HCT116 (cell line): ENCODE measurements at regions not wholly inside any gene's neighbourhood (a gene's known extent, or its start where the extent isn't known, plus 50 kb on each side); places are given as distances from the start of the nearest gene placed in this dataset.

Experiments
- ATAC-seq: fragments of 200-7000 bp; cut with Tn5 transposase; 2 replicates; pipeline ENCODE4 v1.9.1; 2020; ENCODE audit warnings: mild to moderate bottlenecking, moderate library complexity
- BruUV-seq: library from RNA; stranded (reverse); fragments of 400-500 nt; replicated peaks from 2 replicates; lab custom pipeline; 2021; lab: Mats Ljungman, UMichigan
- CTCF ChIA-PET: fragments of 300-600 bp; sonication (Branson Sonifier 250); formaldehyde crosslinking; loops from one replicate; lab custom pipeline; 2021; ENCODE audit warnings: antibody characterized with exemption; lab: Charles Lee
- POLR2A ChIA-PET: fragments of 300-600, 350-600 bp; sonication (Branson Sonifier 250); formaldehyde crosslinking; loops from one replicate; lab custom pipeline; 2021; ENCODE audit warnings: antibody characterized with exemption; lab: Charles Lee
- RAD21 ChIA-PET, 2 experiments: fragments of 300-600 bp; sonication (Branson Sonifier 250); formaldehyde crosslinking; loops; one replicate each; lab custom pipeline; 2023; ENCODE audit warnings: low total read pairs in 2 of 2; ENCODE audit not compliant: uncharacterized antibody in 2 of 2, unreplicated experiment in 2 of 2, low non-redundant PET in 1 of 2; lab: Charles Lee
- DNase-seq: peaks from one replicate; pipeline ENCODE4 v3.0.0-alpha.2; 2010; ENCODE audit warnings: low read depth, low spot score
- H2AFZ ChIP-seq: fragments of 200-600 bp; shearing (Covaris generic), sonication (generic); 2 replicates; pipeline ENCODE4 v1.6.1; 2017; ENCODE audit warnings: low read depth, mixed run types, mixed read lengths, antibody characterized with exemption, low read length; ENCODE audit not compliant: poor library complexity, severe bottlenecking
- H3K27ac ChIP-seq: 2 replicates; pipeline ENCODE4 v1.5.1; 2012; ENCODE audit warnings: low read depth, low read length
- H3K27me3 ChIP-seq: fragments of 200-600 bp; sonication (generic); 2 replicates; pipeline ENCODE4 v1.6.1; 2016; ENCODE audit warnings: mixed run types, low read length, mixed read lengths; ENCODE audit not compliant: insufficient read depth
- H3K36me3 ChIP-seq, 2 experiments: fragments of 200-500 bp in 1 of 2; fragments of 200-600 bp in 1 of 2; sonication (Bioruptor generic) in 1 of 2; sonication (generic) in 1 of 2; 2 replicates each; pipeline versions ENCODE4 v1.5.1 to v1.6.1; 2014 to 2016; ENCODE audit warnings: low read length in 2 of 2, inconsistent platforms in 1 of 2, mixed read lengths in 1 of 2, mixed run types in 1 of 2; ENCODE audit not compliant: insufficient read depth in 2 of 2, control insufficient read depth in 1 of 2
- H3K4me1 ChIP-seq, 2 experiments: fragments of 200-600 bp in 1 of 2; sonication (generic) in 1 of 2; 2 replicates each; pipeline versions ENCODE4 v1.5.1 to v1.6.1; 2012 to 2017; ENCODE audit warnings: low read length in 2 of 2, inconsistent platforms in 1 of 2, mild to moderate bottlenecking in 1 of 2, mixed read lengths in 1 of 2, mixed run types in 1 of 2, moderate library complexity in 1 of 2; ENCODE audit not compliant: insufficient read depth in 2 of 2, control insufficient read depth in 1 of 2
- H3K4me2 ChIP-seq: fragments of 200-600 bp; sonication (generic); 2 replicates; pipeline ENCODE4 v1.6.1; 2017; ENCODE audit warnings: mixed run types, low read length, mixed read lengths
- H3K4me3 ChIP-seq, 2 experiments: fragments of 200-600 bp in 1 of 2; sonication (generic) in 1 of 2; replicated peaks in 1 of 2; 2 replicates each; pipeline ENCODE4 v1.5.1; 2011 to 2016; ENCODE audit warnings: low read length in 2 of 2, control low read depth in 1 of 2, low read depth in 1 of 2, mild to moderate bottlenecking in 1 of 2, mixed read lengths in 1 of 2, mixed run types in 1 of 2
- H3K79me2 ChIP-seq: fragments of 200-600 bp; sonication (generic); 2 replicates; pipeline ENCODE4 v1.6.1; 2017; ENCODE audit warnings: mild to moderate bottlenecking, mixed run types, low read length, moderate library complexity, mixed read lengths; ENCODE audit not compliant: insufficient read depth
- H3K9ac ChIP-seq: fragments of 200-600 bp; sonication (generic); 2 replicates; pipeline ENCODE4 v1.6.1; 2016; ENCODE audit warnings: low read length, mixed read lengths
- H3K9me2 ChIP-seq: fragments of 200-600 bp; sonication (generic), shearing (Covaris generic); 2 replicates; pipeline ENCODE4 v1.6.1; 2017; ENCODE audit warnings: mixed run types, mild to moderate bottlenecking, moderate library complexity; ENCODE audit not compliant: insufficient read depth
- H3K9me3 ChIP-seq, 2 experiments: fragments of 200-500 bp in 1 of 2; fragments of 200-600 bp in 1 of 2; sonication (Bioruptor generic) in 1 of 2; sonication (generic) in 1 of 2; 2 replicates each; pipeline ENCODE4 v1.6.1; 2014 to 2017; ENCODE audit warnings: low read length in 2 of 2, mixed read lengths in 2 of 2, inconsistent platforms in 1 of 2, low read depth in 1 of 2, mild to moderate bottlenecking in 1 of 2, mixed run types in 1 of 2, moderate library complexity in 1 of 2; ENCODE audit not compliant: control insufficient read depth in 1 of 2, insufficient read depth in 1 of 2
- H4K20me1 ChIP-seq: fragments of 200-600 bp; sonication (generic), shearing (Covaris generic); 2 replicates; pipeline ENCODE4 v1.6.1; 2017; ENCODE audit warnings: mixed run types, mild to moderate bottlenecking, moderate library complexity; ENCODE audit not compliant: insufficient read depth
- CBX3 ChIP-seq: IDR thresholded peaks from 2 replicates; pipeline ENCODE4 v1.6.1; 2012; ENCODE audit warnings: low read depth
- CEBPB ChIP-seq: IDR thresholded peaks from 2 replicates; pipeline ENCODE4 v1.6.1; 2012; ENCODE audit warnings: low read depth
- EGR1 ChIP-seq: IDR thresholded peaks from 2 replicates; pipeline ENCODE4 v1.6.1; 2012; ENCODE audit warnings: low read depth
- MAX ChIP-seq: IDR thresholded peaks from 2 replicates; pipeline ENCODE4 v1.6.1; 2012
- POLR2A ChIP-seq: IDR thresholded peaks from 2 replicates; pipeline ENCODE4 v1.7.0; 2011; ENCODE audit warnings: borderline replicate concordance; ENCODE audit not compliant: insufficient read depth, insufficient read length; ENCODE audit errors: extremely low read depth
- SIN3A ChIP-seq: IDR thresholded peaks from 2 replicates; pipeline ENCODE4 v1.6.1; 2012; ENCODE audit warnings: low read depth
- SRF ChIP-seq: IDR thresholded peaks from 2 replicates; pipeline ENCODE4 v1.6.1; 2012; ENCODE audit warnings: low read depth
- TCF7L2 ChIP-seq: IDR thresholded peaks from 2 replicates; pipeline ENCODE4 v1.7.0; 2011; ENCODE audit warnings: borderline replicate concordance, inconsistent platforms; ENCODE audit not compliant: insufficient read depth, insufficient read length; ENCODE audit errors: extremely low read depth
- ZFX ChIP-seq: fragments of 450-650 bp; IDR thresholded peaks from 2 replicates; pipeline ENCODE4 v1.6.1; 2017
- ZNF274 ChIP-seq: fragments of 200-500 bp; sonication (Bioruptor generic); IDR thresholded peaks from 2 replicates; pipeline ENCODE4 v1.6.1; 2014; ENCODE audit warnings: mild to moderate bottlenecking, low read depth, low read length, inconsistent platforms
- intact Hi-C: fragments of 100-400 bp; cut with micrococcal nuclease; formaldehyde crosslinking; loops from 2 replicates; pipeline ENCODE4 v1.10.0; 2022
- TF ChIP-seq, protein P1 (sequence below), 3 experiments: fragments of 200-600 bp in 1 of 3; sonication (generic) in 1 of 3; IDR thresholded peaks in 2 of 3; conservative IDR thresholded peaks in 1 of 3; 2 replicates each; pipeline ENCODE4 v1.5.1; 2012 to 2017; ENCODE audit warnings: low read depth in 2 of 3, low read length in 2 of 3, antibody characterized with exemption in 1 of 3, borderline replicate concordance in 1 of 3, control low read depth in 1 of 3, mild to moderate bottlenecking in 1 of 3, mixed read lengths in 1 of 3, mixed run types in 1 of 3, moderate library complexity in 1 of 3; ENCODE audit not compliant: insufficient read depth in 1 of 3
- TF ChIP-seq, protein P2 (sequence below): IDR thresholded peaks from 2 replicates; pipeline ENCODE4 v1.6.1; 2011; ENCODE audit warnings: mild to moderate bottlenecking, low read length, moderate library complexity; ENCODE audit not compliant: insufficient replicate concordance; ENCODE audit errors: extremely low read depth

DNA sequence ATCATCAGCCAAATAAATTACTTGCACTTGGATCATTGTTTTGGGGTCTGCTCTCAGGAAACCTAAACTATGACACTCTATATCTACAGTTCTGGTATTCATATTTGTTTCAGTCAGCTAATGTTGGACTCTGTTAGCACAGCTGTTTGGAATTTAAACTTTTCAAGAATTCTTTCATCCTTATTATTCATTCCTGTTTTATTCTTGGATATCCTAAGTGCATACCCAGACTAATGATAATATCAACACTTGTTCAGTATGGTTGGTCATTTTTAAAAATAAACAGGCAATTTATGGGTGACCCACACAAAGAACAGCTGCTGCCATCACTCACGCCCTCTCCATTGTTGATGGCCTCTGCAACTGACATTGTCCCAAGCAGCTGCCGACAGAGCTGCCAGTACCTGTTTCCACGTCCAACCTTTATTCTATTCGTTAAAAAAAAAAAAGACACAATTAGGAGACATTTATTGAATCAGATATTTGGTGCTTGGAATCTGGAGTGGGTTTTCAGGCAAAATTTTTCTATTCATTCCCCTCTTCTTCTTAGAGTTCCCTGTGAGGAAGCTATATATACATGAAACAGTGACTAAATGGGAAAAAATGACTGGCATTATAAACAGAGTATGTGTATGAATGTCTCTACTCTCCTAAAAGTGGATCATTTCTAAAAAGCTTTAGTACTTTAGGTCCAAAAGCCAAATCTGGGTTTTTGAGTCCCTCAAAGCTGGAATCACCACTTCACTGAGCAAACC, 252.1 kb upstream of the NAV3 start:
- Histone ChIP-seq H3K9me3 (no peaks in the 10 kb centered on the region), H4K20me1 (no peaks in the 10 kb centered on the region), H3K4me3 (no peak overlapping the region), H3K27me3 (no peaks in the 10 kb centered on the region), H3K27ac (no peak overlapping the region), H3K4me1 (no peaks in the 10 kb centered on the region), H3K79me2 (no peaks in the 10 kb centered on the region), H3K9ac (no peak overlapping the region), H3K36me3 (no peaks in the 10 kb centered on the region), H3K9me2 (0 out of 2 replicates have a peak, but pooled peaks cover 3% of the 10 kb centered on the region), H3K4me2 (no peak overlapping the region), H2AFZ (no peak overlapping the region)
- ChIA-PET RAD21 (no interaction called here), POLR2A (no interaction called here), CTCF (no interaction called here)
- TF ChIP-seq MAX, result no peak
- no peak for TF ChIP-seq ZNF274
- TF ChIP-seq, protein P1, sequence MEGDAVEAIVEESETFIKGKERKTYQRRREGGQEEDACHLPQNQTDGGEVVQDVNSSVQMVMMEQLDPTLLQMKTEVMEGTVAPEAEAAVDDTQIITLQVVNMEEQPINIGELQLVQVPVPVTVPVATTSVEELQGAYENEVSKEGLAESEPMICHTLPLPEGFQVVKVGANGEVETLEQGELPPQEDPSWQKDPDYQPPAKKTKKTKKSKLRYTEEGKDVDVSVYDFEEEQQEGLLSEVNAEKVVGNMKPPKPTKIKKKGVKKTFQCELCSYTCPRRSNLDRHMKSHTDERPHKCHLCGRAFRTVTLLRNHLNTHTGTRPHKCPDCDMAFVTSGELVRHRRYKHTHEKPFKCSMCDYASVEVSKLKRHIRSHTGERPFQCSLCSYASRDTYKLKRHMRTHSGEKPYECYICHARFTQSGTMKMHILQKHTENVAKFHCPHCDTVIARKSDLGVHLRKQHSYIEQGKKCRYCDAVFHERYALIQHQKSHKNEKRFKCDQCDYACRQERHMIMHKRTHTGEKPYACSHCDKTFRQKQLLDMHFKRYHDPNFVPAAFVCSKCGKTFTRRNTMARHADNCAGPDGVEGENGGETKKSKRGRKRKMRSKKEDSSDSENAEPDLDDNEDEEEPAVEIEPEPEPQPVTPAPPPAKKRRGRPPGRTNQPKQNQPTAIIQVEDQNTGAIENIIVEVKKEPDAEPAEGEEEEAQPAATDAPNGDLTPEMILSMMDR (IDR thresholded peaks at IDR 0.05 in 2 of 3, conservative IDR thresholded peaks at IDR 0.05 in 1 of 3; ENCODE audit: borderline replicate concordance in 1 of 3, insufficient read depth in 1 of 3, low read depth in 2 of 3, low read length in 2 of 3), result no peak
- no peak for TF ChIP-seq ZFX
- TF ChIP-seq CEBPB, result no peak
- TF ChIP-seq, protein P2, sequence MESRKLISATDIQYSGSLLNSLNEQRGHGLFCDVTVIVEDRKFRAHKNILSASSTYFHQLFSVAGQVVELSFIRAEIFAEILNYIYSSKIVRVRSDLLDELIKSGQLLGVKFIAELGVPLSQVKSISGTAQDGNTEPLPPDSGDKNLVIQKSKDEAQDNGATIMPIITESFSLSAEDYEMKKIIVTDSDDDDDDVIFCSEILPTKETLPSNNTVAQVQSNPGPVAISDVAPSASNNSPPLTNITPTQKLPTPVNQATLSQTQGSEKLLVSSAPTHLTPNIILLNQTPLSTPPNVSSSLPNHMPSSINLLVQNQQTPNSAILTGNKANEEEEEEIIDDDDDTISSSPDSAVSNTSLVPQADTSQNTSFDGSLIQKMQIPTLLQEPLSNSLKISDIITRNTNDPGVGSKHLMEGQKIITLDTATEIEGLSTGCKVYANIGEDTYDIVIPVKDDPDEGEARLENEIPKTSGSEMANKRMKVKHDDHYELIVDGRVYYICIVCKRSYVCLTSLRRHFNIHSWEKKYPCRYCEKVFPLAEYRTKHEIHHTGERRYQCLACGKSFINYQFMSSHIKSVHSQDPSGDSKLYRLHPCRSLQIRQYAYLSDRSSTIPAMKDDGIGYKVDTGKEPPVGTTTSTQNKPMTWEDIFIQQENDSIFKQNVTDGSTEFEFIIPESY, result no peak
- TF ChIP-seq CBX3, result no peak
- no peak for TF ChIP-seq TCF7L2
- TF ChIP-seq SIN3A, result no peak
- TF ChIP-seq POLR2A, result no peak
- no peak for TF ChIP-seq SRF
- TF ChIP-seq EGR1, result no peak
- intact Hi-C loops, result no loop called here
- no TSS peak for BruUV-seq
- no peak for DNase-seq
- ATAC-seq, result no peak
